ENCODE measurements at regions not wholly inside any gene's neighbourhood (a gene's known extent, or its start where the extent isn't known, plus 50 kb on each side); places are given as distances from the start of the nearest gene placed in this dataset.

GRCh38 chr10:111186358-111186757 is 109.5 kb downstream of the ADRA2A start:
- no peak for TF ChIP-seq CTCF (IDR thresholded peaks at IDR 0.05)
- TF ChIP-seq EP300 (IDR thresholded peaks at IDR 0.05): no peak
- no peak for TF ChIP-seq POLR2A (IDR thresholded peaks at IDR 0.05)
